DOHH2 (cell line): ENCODE measurements at regions not wholly inside any gene's neighbourhood (a gene's known extent, or its start where the extent isn't known, plus 50 kb on each side); places are given as distances from the start of the nearest gene placed in this dataset.

Experiments
- H3F3A ChIP-seq: fragments of 200-600 bp; sonication (generic), shearing (Covaris generic); 2 replicates; pipeline ENCODE4 v1.6.0; 2016; ENCODE audit warnings: antibody characterized with exemption, mild to moderate bottlenecking; ENCODE audit not compliant: control insufficient read depth, insufficient read depth
- H3K27ac ChIP-seq: fragments of 200-600 bp; sonication (generic); 2 replicates; pipeline ENCODE4 v1.5.1; 2014; ENCODE audit warnings: low read depth, mild to moderate bottlenecking, low read length, moderate library complexity
- H3K27me3 ChIP-seq: fragments of 200-600 bp; sonication (generic); 2 replicates; pipeline ENCODE4 v1.6.1; 2014; ENCODE audit warnings: mild to moderate bottlenecking, low read length, mixed read lengths; ENCODE audit not compliant: control insufficient read depth
- H3K36me3 ChIP-seq: fragments of 200-600 bp; sonication (generic); 2 replicates; pipeline ENCODE4 v1.6.1; 2014; ENCODE audit warnings: mild to moderate bottlenecking, low read length, moderate library complexity, mixed read lengths; ENCODE audit not compliant: control insufficient read depth
- H3K4me1 ChIP-seq: fragments of 200-600 bp; sonication (generic); 2 replicates; pipeline ENCODE4 v1.6.1; 2014; ENCODE audit warnings: mild to moderate bottlenecking, low read length, mixed read lengths; ENCODE audit not compliant: control insufficient read depth
- H3K4me2 ChIP-seq: fragments of 200-600 bp; sonication (generic); 2 replicates; pipeline ENCODE4 v1.6.0; 2014; ENCODE audit warnings: mild to moderate bottlenecking, low read length, moderate library complexity
- H3K4me3 ChIP-seq: fragments of 200-600 bp; sonication (generic); 2 replicates; pipeline ENCODE4 v1.5.1; 2014; ENCODE audit warnings: mild to moderate bottlenecking, low read length, mixed read lengths
- H3K79me2 ChIP-seq: fragments of 200-600 bp; sonication (generic); 2 replicates; pipeline ENCODE4 v1.6.1; 2014; ENCODE audit warnings: mild to moderate bottlenecking, low read length, mixed read lengths; ENCODE audit not compliant: control insufficient read depth
- H3K9me2 ChIP-seq: fragments of 200-600 bp; sonication (generic); replicated peaks from 2 replicates; pipeline ENCODE4 v1.6.1; 2014; ENCODE audit warnings: mild to moderate bottlenecking, low read length, mixed read lengths; ENCODE audit not compliant: control insufficient read depth
- H3K9me3 ChIP-seq: fragments of 200-600 bp; sonication (generic); 2 replicates; pipeline ENCODE4 v1.6.1; 2014; ENCODE audit warnings: antibody characterized with exemption, low read length, mixed read lengths; ENCODE audit not compliant: control insufficient read depth, insufficient read depth
- H4K20me1 ChIP-seq: fragments of 200-600 bp; sonication (generic); 2 replicates; pipeline ENCODE4 v1.6.0; 2014; ENCODE audit warnings: low read depth, mild to moderate bottlenecking, antibody characterized with exemption, low read length, moderate library complexity; ENCODE audit not compliant: control insufficient read depth, insufficient read depth
- CTCF ChIP-seq: fragments of 200-600 bp; sonication (generic); IDR thresholded peaks from one replicate; pipeline ENCODE4 v1.5.1; 2014; ENCODE audit warnings: antibody characterized with exemption, mild to moderate bottlenecking, low read depth, low read length; ENCODE audit not compliant: poor library complexity, severe bottlenecking
- EZH2phosphoT487 ChIP-seq: fragments of 200-600 bp; sonication (generic); IDR thresholded peaks from 2 replicates; pipeline ENCODE4 v1.6.1; 2017; ENCODE audit warnings: borderline replicate concordance, mild to moderate bottlenecking, antibody characterized with exemption, low read length, moderate library complexity, mixed read lengths

GRCh38 chr15:93683651-93684050 lies 547.7 kb upstream of the MCTP2 start:
- TF ChIP-seq EZH2phosphoT487 (no peak), CTCF (no peak)
- Histone ChIP-seq H3K9me3 (peaks cover 13% of the 10 kb centered on the region), H4K20me1 (no peaks in the 10 kb centered on the region)

DNA sequence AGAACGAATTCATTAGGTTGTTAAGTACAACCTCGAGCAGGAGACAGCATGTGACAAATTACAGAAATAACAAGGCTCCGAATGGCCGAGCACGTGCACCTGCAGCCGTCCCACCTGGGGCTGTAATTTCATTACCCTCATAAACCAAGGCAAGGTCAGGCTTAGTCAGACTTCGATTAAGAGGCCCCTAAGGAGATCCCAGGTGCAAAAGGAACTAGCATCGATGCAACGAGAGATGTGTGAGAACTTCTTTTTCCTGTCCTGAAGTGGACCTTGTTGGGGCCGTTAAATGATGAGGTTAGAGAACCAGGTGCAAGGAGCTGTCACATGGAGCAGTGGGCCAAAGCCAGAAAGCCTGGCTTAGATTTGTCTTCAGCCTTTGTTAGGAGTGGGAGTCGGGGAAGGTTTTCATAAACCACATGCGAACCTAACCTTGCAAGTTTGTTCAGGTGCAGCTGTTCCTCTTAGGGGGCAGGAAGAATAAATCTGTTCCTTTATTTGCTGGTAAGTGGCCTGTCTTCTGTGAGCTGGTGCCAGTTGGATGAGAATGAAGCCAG lies 559.9 kb upstream of the MCTP2 start:
- no peaks in the 10 kb centered on the region for H3K9me3 ChIP-seq
- no peaks in the 10 kb centered on the region for H3K36me3 ChIP-seq
- no peaks in the 10 kb centered on the region for H3K4me1 ChIP-seq
- TF ChIP-seq EZH2phosphoT487 (no peak), CTCF (no peak)
- no peak overlapping the region for H3K4me2 ChIP-seq
- no peak overlapping the region for H3K4me3 ChIP-seq
- H3K27me3 ChIP-seq: no peaks in the 10 kb centered on the region
- no peaks in the 10 kb centered on the region for H3F3A ChIP-seq
- no peaks in the 10 kb centered on the region for H3K9me2 ChIP-seq
- H3K27ac ChIP-seq: no peak overlapping the region
- no peaks in the 10 kb centered on the region for H3K79me2 ChIP-seq
- H4K20me1 ChIP-seq: no peaks in the 10 kb centered on the region

More at GRCh38 chr15:93683651-93684050, 547.7 kb upstream of the MCTP2 start:
- Histone ChIP-seq H3K4me3 (no peak overlapping the region), H3F3A (no peaks in the 10 kb centered on the region), H3K36me3 (no peaks in the 10 kb centered on the region), H3K9me2 (no peaks in the 10 kb centered on the region), H3K27ac (no peak overlapping the region), H3K79me2 (no peaks in the 10 kb centered on the region), H3K4me2 (no peak overlapping the region), H3K4me1 (no peaks in the 10 kb centered on the region), H3K27me3 (no peaks in the 10 kb centered on the region)

DNA sequence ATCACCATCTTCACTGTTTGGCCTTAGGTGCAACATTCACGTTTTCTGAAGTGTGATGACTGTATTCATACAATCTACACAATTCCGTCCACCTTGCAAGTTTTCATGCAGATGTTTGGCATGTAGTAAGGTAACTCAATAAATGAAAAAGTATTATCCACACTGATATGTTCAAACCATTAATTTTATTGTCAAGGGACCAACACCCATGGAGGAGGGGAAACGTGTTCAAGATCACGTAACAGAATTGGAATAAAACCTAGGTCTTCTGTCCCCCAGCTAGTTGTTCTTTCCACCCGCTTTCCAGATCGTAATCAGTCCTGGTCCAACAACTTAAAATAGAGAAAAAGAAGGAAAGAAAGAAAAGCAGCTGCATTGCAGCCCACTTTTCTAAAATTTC lies 560.4 kb upstream of the MCTP2 start:
- H3K4me3 ChIP-seq: no peak overlapping the region
- H3K4me2 ChIP-seq: no peak overlapping the region
- H3F3A ChIP-seq: no peaks in the 10 kb centered on the region
- H3K4me1 ChIP-seq: no peaks in the 10 kb centered on the region
- H4K20me1 ChIP-seq: no peaks in the 10 kb centered on the region
- no peaks in the 10 kb centered on the region for H3K9me2 ChIP-seq
- TF ChIP-seq EZH2phosphoT487 (no peak), CTCF (no peak)
- no peaks in the 10 kb centered on the region for H3K27me3 ChIP-seq
- H3K27ac ChIP-seq: no peak overlapping the region
- no peaks in the 10 kb centered on the region for H3K36me3 ChIP-seq
- H3K9me3 ChIP-seq: no peaks in the 10 kb centered on the region
- H3K79me2 ChIP-seq: no peaks in the 10 kb centered on the region
